Gastroesophageal sphincter (tissue), 4 donors: ENCODE measurements at regions not wholly inside any gene's neighbourhood (a gene's known extent, or its start where the extent isn't known, plus 50 kb on each side); places are given as distances from the start of the nearest gene placed in this dataset.
A peak's percentile ranks its signal among the peaks of the same experiment; 100 is the strongest.
"Not testable (repeated sequence)": the region's sequence is repeated elsewhere in the genome, so short reads cannot be mapped to it uniquely, and the experiment has no call there.

Experiments
- ATAC-seq: fragments of 150-250 bp; one replicate; pipeline ENCODE4 v1.9.1; 2016; ENCODE audit warnings: mild to moderate bottlenecking, moderate library complexity
- H3K27ac ChIP-seq, 4 donors: fragments of 200-600 bp; sonication (generic) in 3 of 4; 1 replicate in 3 of 4; 2 replicates in 1 of 4; pipeline ENCODE4 v1.5.1; 2016 to 2019
- H3K27me3 ChIP-seq: fragments of 200-600 bp; sonication (generic); one replicate; pipeline ENCODE4 v1.5.1; 2019
- H3K36me3 ChIP-seq, 2 donors: fragments of 200-600 bp; sonication (generic); one replicate each; pipeline ENCODE4 v1.5.1; 2019; ENCODE audit warnings: control low read depth in 1 of 2
- H3K4me1 ChIP-seq, 3 donors: fragments of 200-600 bp; sonication (generic); 1 replicate in 2 of 3; 2 replicates in 1 of 3; pipeline ENCODE4 v1.5.1; 2016 to 2019; ENCODE audit warnings: control low read depth in 2 of 3
- H3K4me3 ChIP-seq, 2 donors: fragments of 200-600 bp; sonication (generic); one replicate each; pipeline ENCODE4 v1.5.1; 2019; ENCODE audit warnings: mild to moderate bottlenecking in 1 of 2, moderate library complexity in 1 of 2
- H3K9me3 ChIP-seq, 3 donors: fragments of 200-600 bp; sonication (generic); one replicate each; pipeline ENCODE4 v1.5.1; 2017 to 2019; ENCODE audit warnings: control low read depth in 2 of 3
- CTCF ChIP-seq, 4 experiments: fragments of 200-600 bp in 2 of 4; fragments of 450-650 bp in 2 of 4; sonication (generic) in 1 of 4; IDR thresholded peaks; one replicate each; pipeline ENCODE4 v1.5.1; 2017 to 2019; ENCODE audit warnings: antibody characterized with exemption in 4 of 4, mild to moderate bottlenecking in 2 of 4, moderate library complexity in 2 of 4
- EP300 ChIP-seq: sonication (generic); formaldehyde crosslinking; IDR thresholded peaks from one replicate; pipeline ENCODE4 v1.6.1; 2017; ENCODE audit warnings: antibody characterized with exemption, mild to moderate bottlenecking
- POLR2A ChIP-seq, 2 donors: fragments of 450-650 bp; IDR thresholded peaks; one replicate each; pipeline ENCODE4 v1.6.1; 2017; ENCODE audit warnings: antibody characterized with exemption in 2 of 2, mild to moderate bottlenecking in 2 of 2, moderate library complexity in 1 of 2
- POLR2AphosphoS5 ChIP-seq: sonication (generic); formaldehyde crosslinking; IDR thresholded peaks from one replicate; pipeline ENCODE4 v1.6.1; 2017; ENCODE audit warnings: antibody characterized with exemption
- WGBS, 2 donors: methylation state at CpG; one replicate each; pipeline ENCODE4 v1.1.5; 2018; ENCODE audit warnings: low coverage in 1 of 2; 5-methylcytosine and 5-hydroxymethylcytosine counted together

GRCh38 chr10:42896735-42897134 lies 114.1 kb downstream of the BMS1 start:
- no peak for ATAC-seq
- WGBS, 2 donors, result 50 to 51% methylated on average over 4 to 7 of the region's 7 CpGs
- H3K4me3 ChIP-seq, result no peak overlapping the region
- TF ChIP-seq POLR2A (IDR thresholded peaks at IDR 0.05), result no peak
- no peak for TF ChIP-seq EP300
- no peak for TF ChIP-seq CTCF (IDR thresholded peaks at IDR 0.05)
- no peak for TF ChIP-seq POLR2AphosphoS5
- no peak overlapping the region for H3K27ac ChIP-seq
- H3K27me3 ChIP-seq, result peaks cover 55% of the 10 kb centered on the region
- H3K36me3 ChIP-seq, result no peaks in the 10 kb centered on the region
- H3K9me3 ChIP-seq, result peaks cover 0 to 27% (median 0%) of the 10 kb centered on the region in 3 donors
- H3K4me1 ChIP-seq, result no peaks in the 10 kb centered on the region

GRCh38 chr10:42898037-42898960 lies 115.7 kb downstream of the BMS1 start:
- H3K9me3 ChIP-seq, result peaks cover 0 to 42% (median 0%) of the 10 kb centered on the region in 3 donors
- WGBS, 2 donors, result 18% methylated on average over 3 of the region's 83 CpGs; no CpG with 5 or more reads in 1 of the 2 donors
- H3K4me1 ChIP-seq, result no peaks in the 10 kb centered on the region
- no peak overlapping the region for H3K27ac ChIP-seq
- no peak overlapping the region for H3K4me3 ChIP-seq
- no peak for ATAC-seq
- H3K27me3 ChIP-seq, result peaks cover 59% of the 10 kb centered on the region
- TF ChIP-seq POLR2AphosphoS5, result no peak
- no peak for TF ChIP-seq EP300
- no peak for TF ChIP-seq POLR2A (IDR thresholded peaks at IDR 0.05)
- no peak for TF ChIP-seq CTCF (IDR thresholded peaks at IDR 0.05)
- H3K36me3 ChIP-seq, result no peaks in the 10 kb centered on the region

- peaks cover 0 to 50% (median 0%) of the 10 kb centered on the region in 3 donors for H3K9me3 ChIP-seq
- no peak overlapping the region for H3K4me3 ChIP-seq
- H3K4me1 ChIP-seq, result no peaks in the 10 kb centered on the region
- H3K27ac ChIP-seq, result no peak overlapping the region
- no peak for ATAC-seq
- TF ChIP-seq CTCF (IDR thresholded peaks at IDR 0.05), result no peak
- WGBS, 2 donors, result 100% methylated on average over 1 to 2 of the region's 17 CpGs
- peaks cover 59% of the 10 kb centered on the region for H3K27me3 ChIP-seq
- H3K36me3 ChIP-seq, result no peaks in the 10 kb centered on the region
Measured at GRCh38 chr10:42899036-42899435, 116.4 kb downstream of the BMS1 start.

GRCh38 chr10:42900346-42900745 lies 117.8 kb downstream of the BMS1 start:
- not testable (repeated sequence) for H3K4me3 ChIP-seq, H3K27ac ChIP-seq, ATAC-seq, H3K36me3 ChIP-seq, H3K4me1 ChIP-seq
- peaks cover 0 to 55% (median 0%) of the 10 kb centered on the region in 3 donors for H3K9me3 ChIP-seq
- no CpG with 5 or more reads among the region's 24 CpGs for WGBS, 2 donors
- peaks cover 50% of the 10 kb centered on the region for H3K27me3 ChIP-seq

GRCh38 chr10:42911359-42911758 lies 128.8 kb downstream of the BMS1 start:
- peaks cover 4% of the 10 kb centered on the region for H3K27me3 ChIP-seq
- peaks cover 0 to 43% (median 0%) of the 10 kb centered on the region in 3 donors for H3K9me3 ChIP-seq
- 57 to 64% methylated on average over 1 to 2 of the region's 2 CpGs for WGBS, 2 donors
- ATAC-seq, result peak; percentile 13
- H3K36me3 ChIP-seq, result no peaks in the 10 kb centered on the region
- no peaks in the 10 kb centered on the region for H3K4me1 ChIP-seq
- H3K4me3 ChIP-seq, result no peak overlapping the region
- H3K27ac ChIP-seq, result no peak overlapping the region
- no peak for TF ChIP-seq POLR2A (IDR thresholded peaks at IDR 0.05)
- TF ChIP-seq POLR2AphosphoS5, result no peak
- TF ChIP-seq EP300, result no peak
- TF ChIP-seq CTCF (IDR thresholded peaks at IDR 0.05), result no peak
